HG02938 (cell line): ENCODE measurements at regions not wholly inside any gene's neighbourhood (a gene's known extent, or its start where the extent isn't known, plus 50 kb on each side); places are given as distances from the start of the nearest gene placed in this dataset.
"Not testable (repeated sequence)": the region's sequence is repeated elsewhere in the genome, so short reads cannot be mapped to it uniquely, and the experiment has no call there.

Experiments used
- ATAC-seq: cut with Tn5 transposase; IDR thresholded peaks from one replicate; pipeline ENCODE4 v1.9.1; 2021; ENCODE audit warnings: mild to moderate bottlenecking, moderate library complexity; ENCODE audit not compliant: unreplicated experiment

GRCh38 chr2:71961289-71962027 lies 186.2 kb downstream of the CYP26B1 start:
- ATAC-seq, result no peak

GRCh38 chr2:71959494-71959893 lies 188.2 kb downstream of the CYP26B1 start:
- no peak for ATAC-seq

GRCh38 chr2:71958426-71958825 lies 189.2 kb downstream of the CYP26B1 start:
- not testable (repeated sequence) for ATAC-seq

- ATAC-seq, result no peak
Measured at GRCh38 chr2:71952572-71953188, 195.0 kb downstream of the CYP26B1 start.

GRCh38 chr2:71951718-71952404 lies 195.8 kb downstream of the CYP26B1 start:
- no peak for ATAC-seq

GRCh38 chr2:71951083-71951468 lies 196.6 kb downstream of the CYP26B1 start:
- no peak for ATAC-seq

GRCh38 chr2:71950256-71951082 lies 197.2 kb downstream of the CYP26B1 start:
- no peak for ATAC-seq

GRCh38 chr2:71949537-71949798 lies 198.2 kb downstream of the CYP26B1 start:
- no peak for ATAC-seq

- ATAC-seq, result no peak
Measured at GRCh38 chr2:71948781-71949536, 198.7 kb downstream of the CYP26B1 start.

GRCh38 chr2:71947809-71948208 lies 199.9 kb downstream of the CYP26B1 start:
- ATAC-seq, result no peak

- no peak for ATAC-seq
Measured at GRCh38 chr2:71945603-71945959, 202.1 kb downstream of the CYP26B1 start.

GRCh38 chr2:71944806-71945602 lies 202.7 kb downstream of the CYP26B1 start:
- ATAC-seq, result no peak

- no peak for ATAC-seq
Measured at GRCh38 chr2:71944183-71944550, 203.5 kb downstream of the CYP26B1 start.

GRCh38 chr2:71943238-71944182 lies 204.2 kb downstream of the CYP26B1 start:
- ATAC-seq, result no peak

GRCh38 chr2:71941726-71942525 lies 205.7 kb downstream of the CYP26B1 start:
- no peak for ATAC-seq

- no peak for ATAC-seq
Measured at GRCh38 chr2:71940695-71941094, 207.0 kb downstream of the CYP26B1 start.

GRCh38 chr2:71939588-71940535 lies 207.8 kb downstream of the CYP26B1 start:
- no peak for ATAC-seq
